Loucy (cell line): ENCODE measurements at regions not wholly inside any gene's neighbourhood (a gene's known extent, or its start where the extent isn't known, plus 50 kb on each side); places are given as distances from the start of the nearest gene placed in this dataset.
"Not testable (repeated sequence)": the region's sequence is repeated elsewhere in the genome, so short reads cannot be mapped to it uniquely, and the experiment has no call there.

ENCODE experiments used
- H2AFZ ChIP-seq: fragments of 200-600 bp; sonication (generic); 2 replicates; pipeline ENCODE4 v1.6.0; 2016; ENCODE audit warnings: antibody characterized with exemption, mild to moderate bottlenecking, low read length, moderate library complexity
- H3F3A ChIP-seq: fragments of 200-600 bp; 2 replicates; pipeline ENCODE4 v1.6.0; 2016; ENCODE audit warnings: antibody characterized with exemption, low read depth, mild to moderate bottlenecking
- H3K27me3 ChIP-seq: fragments of 200-600 bp; sonication (generic); 2 replicates; pipeline ENCODE4 v1.6.1; 2014; ENCODE audit warnings: low read length, mild to moderate bottlenecking; ENCODE audit not compliant: insufficient read depth, poor library complexity, severe bottlenecking
- H3K36me3 ChIP-seq: fragments of 200-600 bp; sonication (generic); 2 replicates; pipeline ENCODE4 v1.6.1; 2016; ENCODE audit warnings: low read length; ENCODE audit not compliant: insufficient read depth
- H3K4me1 ChIP-seq: fragments of 200-600 bp; sonication (generic); 2 replicates; pipeline ENCODE4 v1.5.1; 2014; ENCODE audit warnings: low read length, mild to moderate bottlenecking; ENCODE audit not compliant: insufficient read depth, poor library complexity, severe bottlenecking
- H3K4me2 ChIP-seq: fragments of 200-600 bp; sonication (generic); 2 replicates; pipeline ENCODE4 v1.6.0; 2014; ENCODE audit warnings: antibody characterized with exemption, low read length, low read depth, mild to moderate bottlenecking; ENCODE audit not compliant: poor library complexity, severe bottlenecking
- H3K4me3 ChIP-seq: fragments of 200-600 bp; sonication (generic); 2 replicates; pipeline ENCODE4 v1.5.1; 2014; ENCODE audit warnings: low read length, mild to moderate bottlenecking, mixed read lengths; ENCODE audit not compliant: poor library complexity, severe bottlenecking
- H3K79me2 ChIP-seq: fragments of 200-600 bp; sonication (generic); 2 replicates; pipeline ENCODE4 v1.6.1; 2014; ENCODE audit warnings: low read length; ENCODE audit not compliant: insufficient read depth
- H3K9ac ChIP-seq: fragments of 200-600 bp; sonication (generic); 2 replicates; pipeline ENCODE4 v1.6.0; 2014; ENCODE audit warnings: mild to moderate bottlenecking, low read depth, low read length, moderate library complexity; ENCODE audit not compliant: poor library complexity, severe bottlenecking
- H3K9me2 ChIP-seq: fragments of 200-600 bp; sonication (generic); replicated peaks from 2 replicates; pipeline ENCODE4 v1.6.1; 2016; ENCODE audit warnings: low read depth, low read length, mixed read lengths
- H3K9me3 ChIP-seq: fragments of 200-600 bp; sonication (generic); 2 replicates; pipeline ENCODE4 v1.6.1; 2014; ENCODE audit warnings: mild to moderate bottlenecking, antibody characterized with exemption, low read length, low read depth; ENCODE audit not compliant: insufficient read depth
- H4K20me1 ChIP-seq: fragments of 200-600 bp; sonication (generic); 2 replicates; pipeline ENCODE4 v1.6.0; 2014; ENCODE audit warnings: antibody characterized with exemption, low read length, mild to moderate bottlenecking; ENCODE audit not compliant: insufficient read depth, poor library complexity, severe bottlenecking
- EZH2phosphoT487 ChIP-seq: fragments of 200-600 bp; IDR thresholded peaks from 2 replicates; pipeline ENCODE4 v1.6.1; 2018; ENCODE audit warnings: antibody characterized with exemption, mild to moderate bottlenecking, moderate library complexity, borderline replicate concordance
- TF ChIP-seq, protein P1 (sequence below): fragments of 200-600 bp; sonication (generic); conservative IDR thresholded peaks from 2 replicates; pipeline ENCODE4 v1.5.1; 2014; ENCODE audit warnings: mild to moderate bottlenecking, antibody characterized with exemption, low read length

- Histone ChIP-seq H2AFZ (no peak overlapping the region), H3K36me3 (no peaks in the 10 kb centered on the region), H3K27me3 (no peaks in the 10 kb centered on the region), H3K9me2 (no peaks in the 10 kb centered on the region), H3K4me3 (no peak overlapping the region), H4K20me1 (no peaks in the 10 kb centered on the region), H3K4me2 (no peak overlapping the region), H3K79me2 (no peaks in the 10 kb centered on the region), H3F3A (no peaks in the 10 kb centered on the region), H3K4me1 (no peaks in the 10 kb centered on the region), H3K9me3 (no peaks in the 10 kb centered on the region), H3K9ac (no peak overlapping the region)
- no peak for TF ChIP-seq EZH2phosphoT487
- TF ChIP-seq, protein P1, sequence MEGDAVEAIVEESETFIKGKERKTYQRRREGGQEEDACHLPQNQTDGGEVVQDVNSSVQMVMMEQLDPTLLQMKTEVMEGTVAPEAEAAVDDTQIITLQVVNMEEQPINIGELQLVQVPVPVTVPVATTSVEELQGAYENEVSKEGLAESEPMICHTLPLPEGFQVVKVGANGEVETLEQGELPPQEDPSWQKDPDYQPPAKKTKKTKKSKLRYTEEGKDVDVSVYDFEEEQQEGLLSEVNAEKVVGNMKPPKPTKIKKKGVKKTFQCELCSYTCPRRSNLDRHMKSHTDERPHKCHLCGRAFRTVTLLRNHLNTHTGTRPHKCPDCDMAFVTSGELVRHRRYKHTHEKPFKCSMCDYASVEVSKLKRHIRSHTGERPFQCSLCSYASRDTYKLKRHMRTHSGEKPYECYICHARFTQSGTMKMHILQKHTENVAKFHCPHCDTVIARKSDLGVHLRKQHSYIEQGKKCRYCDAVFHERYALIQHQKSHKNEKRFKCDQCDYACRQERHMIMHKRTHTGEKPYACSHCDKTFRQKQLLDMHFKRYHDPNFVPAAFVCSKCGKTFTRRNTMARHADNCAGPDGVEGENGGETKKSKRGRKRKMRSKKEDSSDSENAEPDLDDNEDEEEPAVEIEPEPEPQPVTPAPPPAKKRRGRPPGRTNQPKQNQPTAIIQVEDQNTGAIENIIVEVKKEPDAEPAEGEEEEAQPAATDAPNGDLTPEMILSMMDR: no peak
Measured at GRCh38 chr6:113370508-113371502, 486.3 kb upstream of the MARCKS start.

- not testable (repeated sequence) for H3K4me3 ChIP-seq, H3K79me2 ChIP-seq, H3K36me3 ChIP-seq, H3K9me2 ChIP-seq, H3K9ac ChIP-seq, H3K9me3 ChIP-seq, H2AFZ ChIP-seq, H3F3A ChIP-seq, H3K4me1 ChIP-seq, H3K27me3 ChIP-seq, H3K4me2 ChIP-seq, H4K20me1 ChIP-seq
Measured at GRCh38 chr6:113375466-113375865, 481.7 kb upstream of the MARCKS start.

DNA sequence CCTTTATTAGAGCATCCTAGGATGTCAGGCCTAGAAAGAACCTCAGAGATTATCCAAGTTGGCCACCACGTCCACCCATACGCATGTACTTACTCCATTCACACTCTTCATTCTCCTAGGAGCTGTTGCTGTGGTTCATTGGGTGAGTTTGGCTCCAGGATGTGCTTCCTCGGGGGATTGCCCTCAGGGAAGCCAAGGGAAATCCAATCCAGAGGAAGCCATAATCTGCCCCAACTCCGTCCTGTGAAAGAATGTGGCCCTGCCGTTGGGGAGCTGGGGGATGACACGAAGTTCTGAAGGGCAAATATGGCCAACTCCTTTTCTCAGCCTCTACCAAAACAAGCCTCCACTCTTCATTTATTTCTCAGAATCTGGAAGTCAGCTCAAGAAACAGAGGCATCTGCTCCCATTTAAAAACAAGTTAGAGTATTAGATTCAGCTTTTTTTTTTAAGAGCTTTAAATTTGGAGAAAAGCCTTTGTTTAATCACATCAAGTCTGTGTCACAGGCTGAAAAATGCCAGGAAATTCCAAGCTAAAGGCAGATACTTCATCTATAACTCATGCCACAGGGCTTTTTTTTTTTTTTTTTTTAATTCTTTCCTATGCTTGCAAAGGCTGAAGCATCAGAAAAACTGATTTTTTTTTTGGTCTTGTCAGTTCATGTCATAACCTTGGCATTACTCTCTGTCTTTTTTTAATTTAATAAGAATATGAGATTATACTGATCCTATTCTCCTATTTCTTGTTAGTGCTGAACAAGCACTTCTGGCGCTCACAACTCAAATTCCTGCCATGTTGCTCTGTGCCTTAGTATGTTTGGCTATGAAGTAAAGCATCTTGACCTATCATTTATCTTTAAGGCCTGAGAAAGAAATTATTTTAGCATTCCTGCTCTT, 480.9 kb upstream of the MARCKS start:
- H3K9ac ChIP-seq: no peak overlapping the region
- H4K20me1 ChIP-seq: no peaks in the 10 kb centered on the region
- H2AFZ ChIP-seq: no peak overlapping the region
- H3K9me2 ChIP-seq: no peaks in the 10 kb centered on the region
- no peaks in the 10 kb centered on the region for H3K79me2 ChIP-seq
- no peak for TF ChIP-seq EZH2phosphoT487
- TF ChIP-seq, protein P1: no peak
- H3K9me3 ChIP-seq: no peaks in the 10 kb centered on the region
- H3K4me1 ChIP-seq: no peaks in the 10 kb centered on the region
- H3F3A ChIP-seq: no peaks in the 10 kb centered on the region
- H3K36me3 ChIP-seq: no peaks in the 10 kb centered on the region
- no peak overlapping the region for H3K4me3 ChIP-seq
- no peak overlapping the region for H3K4me2 ChIP-seq
- H3K27me3 ChIP-seq: no peaks in the 10 kb centered on the region
